Endothelial cell of umbilical vein (primary cell): ENCODE measurements at regions not wholly inside any gene's neighbourhood (a gene's known extent, or its start where the extent isn't known, plus 50 kb on each side); places are given as distances from the start of the nearest gene placed in this dataset.

Experiments
- BruUV-seq: library from RNA; stranded (reverse); fragments of 400-500 nt; replicated peaks from 2 replicates; lab custom pipeline; 2021; lab: Mats Ljungman, UMichigan
- CTCF ChIA-PET: fragments of 300-600, 350-600 bp; sonication (Branson Sonifier 250); formaldehyde crosslinking; loops from one replicate; lab custom pipeline; 2021; ENCODE audit warnings: antibody characterized with exemption, inconsistent platforms; lab: Charles Lee
- POLR2A ChIA-PET: fragments of 300-600, 350-600 bp; sonication (Branson Sonifier 250); formaldehyde crosslinking; loops from one replicate; lab custom pipeline; 2021; ENCODE audit warnings: antibody characterized with exemption, inconsistent platforms; lab: Charles Lee
- DNase-seq: peaks from one replicate; pipeline ENCODE4 v3.0.0-alpha.2; 2011; ENCODE audit warnings: low read depth, low spot score
- FAIRE-seq: peaks from 2 replicates; lab custom pipeline; 2011; peaks lifted over from hg19 to GRCh38; lab: Jason Lieb, UNC
- H2AFZ ChIP-seq: 2 replicates; pipeline ENCODE4 v1.6.0; 2012; ENCODE audit warnings: low read depth, low read length, control low read depth, inconsistent platforms
- H3K27ac ChIP-seq: 2 replicates; pipeline ENCODE4 v1.5.1; 2011; ENCODE audit warnings: low read depth, mild to moderate bottlenecking, control low read depth, low read length, moderate library complexity; ENCODE audit not compliant: insufficient read depth
- H3K27me3 ChIP-seq, 2 experiments: 2 replicates each; pipeline versions ENCODE4 v1.6.0 to v1.6.1; 2011; ENCODE audit warnings: low read length in 2 of 2, mixed read lengths in 1 of 2; ENCODE audit not compliant: control insufficient read depth in 2 of 2, insufficient read depth in 2 of 2
- H3K36me3 ChIP-seq, 2 experiments: 2 replicates in 1 of 2; 3 replicates in 1 of 2; pipeline ENCODE4 v1.5.1; 2011; ENCODE audit warnings: low read length in 2 of 2, mild to moderate bottlenecking in 1 of 2, moderate library complexity in 1 of 2; ENCODE audit not compliant: control insufficient read depth in 2 of 2, insufficient read depth in 2 of 2; ENCODE audit errors: extremely low read depth in 1 of 2
- H3K4me1 ChIP-seq: 3 replicates; pipeline ENCODE4 v1.5.1; 2011; ENCODE audit warnings: mild to moderate bottlenecking, low read length; ENCODE audit not compliant: control insufficient read depth, insufficient read depth; ENCODE audit errors: extremely low read depth
- H3K4me2 ChIP-seq: 2 replicates; pipeline ENCODE4 v1.6.1; 2011; ENCODE audit warnings: low read length, control low read depth, mixed read lengths; ENCODE audit not compliant: insufficient read depth
- H3K4me3 ChIP-seq, 3 experiments: fragments of 200-600 bp in 1 of 3; sonication (generic), shearing (Covaris generic) in 1 of 3; replicated peaks in 1 of 3; 2 replicates each; pipeline ENCODE4 v1.5.1; 2011 to 2016; ENCODE audit warnings: control low read depth in 3 of 3, low read length in 3 of 3, mild to moderate bottlenecking in 2 of 3, inconsistent platforms in 1 of 3, low read depth in 1 of 3, moderate library complexity in 1 of 3; ENCODE audit not compliant: insufficient read depth in 1 of 3
- H3K79me2 ChIP-seq: 2 replicates; pipeline ENCODE4 v1.6.0; 2012; ENCODE audit warnings: low read length, inconsistent platforms; ENCODE audit not compliant: control insufficient read depth, insufficient read depth
- H3K9ac ChIP-seq: replicated peaks from 2 replicates; pipeline ENCODE3; 2011; ENCODE audit warnings: low read length, control low read depth; ENCODE audit not compliant: insufficient read depth; ENCODE audit errors: extremely low read depth
- H3K9me1 ChIP-seq: replicated peaks from 3 replicates; pipeline ENCODE4 v1.6.0; 2011; ENCODE audit warnings: mild to moderate bottlenecking, low read length; ENCODE audit not compliant: control insufficient read depth, insufficient read depth; ENCODE audit errors: extremely low read depth
- H3K9me3 ChIP-seq: replicated peaks from 2 replicates; pipeline ENCODE4 v1.5.1; 2012; ENCODE audit warnings: low read length, inconsistent platforms; ENCODE audit not compliant: control insufficient read depth, insufficient read depth
- H4K20me1 ChIP-seq: replicated peaks from 2 replicates; pipeline ENCODE3; 2011; ENCODE audit warnings: mild to moderate bottlenecking, low read length; ENCODE audit not compliant: control insufficient read depth, insufficient read depth; ENCODE audit errors: extremely low read depth
- EZH2 ChIP-seq: IDR thresholded peaks from 2 replicates; pipeline ENCODE4 v1.6.1; 2012; ENCODE audit warnings: borderline replicate concordance, low read depth, mild to moderate bottlenecking, moderate library complexity, low read length, inconsistent platforms; ENCODE audit not compliant: severe bottlenecking
- FOS ChIP-seq: IDR thresholded peaks from 2 replicates; pipeline ENCODE4 v1.6.1; 2011; ENCODE audit warnings: mild to moderate bottlenecking, low read length, moderate library complexity, borderline replicate concordance; ENCODE audit not compliant: insufficient read depth
- GATA2 ChIP-seq: IDR thresholded peaks from 2 replicates; pipeline ENCODE4 v1.7.0; 2011; ENCODE audit warnings: low read depth, mild to moderate bottlenecking, moderate library complexity, mixed read lengths, low read length; ENCODE audit not compliant: insufficient read length, insufficient read depth
- JUN ChIP-seq: IDR thresholded peaks from 2 replicates; pipeline ENCODE4 v1.6.1; 2011; ENCODE audit warnings: borderline replicate concordance, low read depth; ENCODE audit not compliant: insufficient read length, insufficient read depth
- MYC ChIP-seq: IDR thresholded peaks from one replicate; pipeline ENCODE4 v1.6.1; 2011; ENCODE audit warnings: mild to moderate bottlenecking, low read depth, low read length
- POLR2A ChIP-seq: IDR thresholded peaks from 2 replicates; pipeline ENCODE4 v1.6.1; 2012; ENCODE audit warnings: low read depth, mild to moderate bottlenecking, control low read depth, low read length
- POLR2AphosphoS5 ChIP-seq: IDR thresholded peaks from 2 replicates; pipeline ENCODE4 v1.6.1; 2012; ENCODE audit warnings: low read depth, mild to moderate bottlenecking, control low read depth, low read length, moderate library complexity; ENCODE audit not compliant: insufficient read depth
- dilution Hi-C: fragments of 300-500 bp; cut with MboI; formaldehyde crosslinking; loops from one replicate; pipeline ENCODE4 v1.15.0; 2019; ENCODE audit warnings: low sequenced_read_pairs; ENCODE audit not compliant: extremely low pct_ligation_motif_present
- intact Hi-C: fragments of 100-400 bp; cut with micrococcal nuclease; formaldehyde crosslinking; loops from one replicate; pipeline ENCODE4 v1.10.0; 2022
- TF ChIP-seq, protein P1 (sequence below), 2 donors: IDR thresholded peaks; 1 replicate in 1 of 2; 2 replicates in 1 of 2; pipeline ENCODE4 v1.5.1; 2011; ENCODE audit warnings: low read length in 2 of 2, mild to moderate bottlenecking in 2 of 2, moderate library complexity in 2 of 2, control low read depth in 1 of 2, inconsistent platforms in 1 of 2, low read depth in 1 of 2; ENCODE audit not compliant: insufficient read depth in 1 of 2; ENCODE audit errors: extremely low read depth in 1 of 2
- TF ChIP-seq, protein P2 (sequence below): IDR thresholded peaks from 2 replicates; pipeline ENCODE4 v1.6.1; 2011; ENCODE audit not compliant: insufficient read depth, insufficient read length

DNA sequence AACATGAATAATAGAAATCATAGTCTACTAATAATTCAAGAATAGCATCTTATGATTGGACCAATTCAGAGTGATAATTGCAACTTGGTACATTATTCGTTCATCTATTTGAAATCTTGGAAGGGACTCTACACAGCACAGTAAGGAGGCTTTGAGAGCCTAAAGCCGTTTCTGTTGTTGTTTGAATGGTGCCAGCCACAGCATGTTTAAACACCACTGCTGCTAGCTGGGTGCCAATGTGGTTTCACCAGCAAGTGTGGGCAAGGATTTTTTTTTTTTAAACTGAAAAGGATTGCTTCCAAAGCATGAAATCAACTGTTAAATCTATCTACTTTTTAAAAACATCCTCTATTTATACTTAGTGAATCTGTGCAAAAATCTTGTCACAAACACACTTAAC lies 253.9 kb upstream of the MAP3K1 start:
- Histone ChIP-seq H2AFZ (no peak overlapping the region), H3K27ac (no peak overlapping the region), H3K4me3 (no peak overlapping the region), H4K20me1 (no peaks in the 10 kb centered on the region), H3K9me1 (no peaks in the 10 kb centered on the region), H3K79me2 (no peaks in the 10 kb centered on the region), H3K9ac (no peak overlapping the region), H3K4me2 (no peak overlapping the region), H3K4me1 (no peaks in the 10 kb centered on the region), H3K9me3 (no peaks in the 10 kb centered on the region), H3K27me3 (peaks cover 18 to 24% of the 10 kb centered on the region in 2 experiments), H3K36me3 (no peaks in the 10 kb centered on the region)
- FAIRE-seq (no peak), DNase-seq (no peak)
- ChIA-PET POLR2A (no interaction called here), CTCF (interaction anchor here (1.3 kb wide), 1 partner anchor 8 kb away, joined by 3 read pairs; no protein-coding TSS in a partner anchor)
- BruUV-seq: no TSS peak
- dilution Hi-C loops (no loop called here), intact Hi-C loops (no loop called here)
- TF ChIP-seq MYC: no peak
- TF ChIP-seq JUN: no peak
- TF ChIP-seq GATA2: no peak
- TF ChIP-seq EZH2: no peak
- TF ChIP-seq, protein P1, sequence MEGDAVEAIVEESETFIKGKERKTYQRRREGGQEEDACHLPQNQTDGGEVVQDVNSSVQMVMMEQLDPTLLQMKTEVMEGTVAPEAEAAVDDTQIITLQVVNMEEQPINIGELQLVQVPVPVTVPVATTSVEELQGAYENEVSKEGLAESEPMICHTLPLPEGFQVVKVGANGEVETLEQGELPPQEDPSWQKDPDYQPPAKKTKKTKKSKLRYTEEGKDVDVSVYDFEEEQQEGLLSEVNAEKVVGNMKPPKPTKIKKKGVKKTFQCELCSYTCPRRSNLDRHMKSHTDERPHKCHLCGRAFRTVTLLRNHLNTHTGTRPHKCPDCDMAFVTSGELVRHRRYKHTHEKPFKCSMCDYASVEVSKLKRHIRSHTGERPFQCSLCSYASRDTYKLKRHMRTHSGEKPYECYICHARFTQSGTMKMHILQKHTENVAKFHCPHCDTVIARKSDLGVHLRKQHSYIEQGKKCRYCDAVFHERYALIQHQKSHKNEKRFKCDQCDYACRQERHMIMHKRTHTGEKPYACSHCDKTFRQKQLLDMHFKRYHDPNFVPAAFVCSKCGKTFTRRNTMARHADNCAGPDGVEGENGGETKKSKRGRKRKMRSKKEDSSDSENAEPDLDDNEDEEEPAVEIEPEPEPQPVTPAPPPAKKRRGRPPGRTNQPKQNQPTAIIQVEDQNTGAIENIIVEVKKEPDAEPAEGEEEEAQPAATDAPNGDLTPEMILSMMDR (IDR thresholded peaks at IDR 0.05; ENCODE audit: extremely low read depth in 1 of 2, insufficient read depth in 1 of 2, low read depth in 1 of 2, low read length in 2 of 2): no peak
- no peak for TF ChIP-seq POLR2AphosphoS5
- no peak for TF ChIP-seq POLR2A
- no peak for TF ChIP-seq FOS
- TF ChIP-seq, protein P2, sequence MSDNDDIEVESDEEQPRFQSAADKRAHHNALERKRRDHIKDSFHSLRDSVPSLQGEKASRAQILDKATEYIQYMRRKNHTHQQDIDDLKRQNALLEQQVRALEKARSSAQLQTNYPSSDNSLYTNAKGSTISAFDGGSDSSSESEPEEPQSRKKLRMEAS: no peak
